ENCODE measurements at regions not wholly inside any gene's neighbourhood (a gene's known extent, or its start where the extent isn't known, plus 50 kb on each side); places are given as distances from the start of the nearest gene placed in this dataset.

- Histone ChIP-seq H3K27ac (no peak overlapping the region), H3K4me1 (no peaks in the 10 kb centered on the region), H3K9me3 (no peaks in the 10 kb centered on the region), H3K27me3 (no peaks in the 10 kb centered on the region), H3K4me3 (no peak overlapping the region), H3K36me3 (no peaks in the 10 kb centered on the region)
- no peak for DNase-seq (ENCODE audit: low spot score)
- no peak for TF ChIP-seq CTCF (IDR thresholded peaks at IDR 0.05)
These were observed 966.3 kb upstream of the POU3F3 start for GRCh38 chr2:103887625-103888024.

- DNase-seq (ENCODE audit: low spot score), result no peak
- H3K9me3 ChIP-seq, result no peaks in the 10 kb centered on the region
- no peaks in the 10 kb centered on the region for H3K4me1 ChIP-seq
- H3K4me3 ChIP-seq, result no peak overlapping the region
- no peaks in the 10 kb centered on the region for H3K27me3 ChIP-seq
- no peaks in the 10 kb centered on the region for H3K36me3 ChIP-seq
- no peak overlapping the region for H3K27ac ChIP-seq
- TF ChIP-seq CTCF (IDR thresholded peaks at IDR 0.05), result no peak
These were observed 957.7 kb upstream of the POU3F3 start for GRCh38 chr2:103896182-103896581.

- TF ChIP-seq CTCF (IDR thresholded peaks at IDR 0.05), result no peak
- Histone ChIP-seq H3K27ac (no peak overlapping the region), H3K4me3 (no peak overlapping the region), H3K4me1 (no peaks in the 10 kb centered on the region), H3K27me3 (no peaks in the 10 kb centered on the region), H3K36me3 (no peaks in the 10 kb centered on the region), H3K9me3 (no peaks in the 10 kb centered on the region)
- DNase-seq (ENCODE audit: low spot score), result no peak
These were observed 955.4 kb upstream of the POU3F3 start for GRCh38 chr2:103898561-103898960.

GRCh38 chr2:103902347-103902746, 951.6 kb upstream of the POU3F3 start:
- no peak for DNase-seq (ENCODE audit: low spot score)
- no peak for TF ChIP-seq CTCF (IDR thresholded peaks at IDR 0.05)
- Histone ChIP-seq H3K27ac (no peak overlapping the region), H3K4me3 (no peak overlapping the region), H3K4me1 (no peaks in the 10 kb centered on the region), H3K36me3 (no peaks in the 10 kb centered on the region), H3K27me3 (no peaks in the 10 kb centered on the region), H3K9me3 (no peaks in the 10 kb centered on the region)

- Histone ChIP-seq H3K4me3 (no peak overlapping the region), H3K36me3 (no peaks in the 10 kb centered on the region), H3K4me1 (no peaks in the 10 kb centered on the region), H3K9me3 (peaks cover 0 to 9% of the 10 kb centered on the region in 2 donors), H3K27me3 (no peaks in the 10 kb centered on the region), H3K27ac (no peak overlapping the region)
- no peak for TF ChIP-seq CTCF (IDR thresholded peaks at IDR 0.05)
- DNase-seq (ENCODE audit: low spot score), result no peak
These were observed 932.8 kb upstream of the POU3F3 start for GRCh38 chr2:103921161-103921560.

- H3K9me3 ChIP-seq, result peaks cover 6 to 34% of the 10 kb centered on the region in 2 donors
- no peak for DNase-seq (ENCODE audit: low spot score)
- no peaks in the 10 kb centered on the region for H3K36me3 ChIP-seq
- no peak overlapping the region for H3K4me3 ChIP-seq
- no peak overlapping the region for H3K27ac ChIP-seq
- H3K4me1 ChIP-seq, result no peaks in the 10 kb centered on the region
- no peaks in the 10 kb centered on the region for H3K27me3 ChIP-seq
- no peak for TF ChIP-seq CTCF (IDR thresholded peaks at IDR 0.05)
These were observed 911.7 kb upstream of the POU3F3 start for GRCh38 chr2:103942199-103942598.
